Stomach (tissue), 4 donors: ENCODE measurements at regions not wholly inside any gene's neighbourhood (a gene's known extent, or its start where the extent isn't known, plus 50 kb on each side); places are given as distances from the start of the nearest gene placed in this dataset.

ENCODE experiments used
- CTCF ChIP-seq, 7 experiments: fragments of 450-650 bp in 4 of 7; fragments of 200-600 bp in 3 of 7; sonication (generic) in 3 of 7; IDR thresholded peaks; one replicate each; pipeline ENCODE4 v1.5.1; 2016 to 2019; ENCODE audit warnings: antibody characterized with exemption in 7 of 7, control low read depth in 2 of 7, mild to moderate bottlenecking in 1 of 7
- POLR2A ChIP-seq, 4 donors: fragments of 450-650 bp; IDR thresholded peaks; one replicate each; pipeline ENCODE4 v1.6.1; 2016; ENCODE audit warnings: antibody characterized with exemption in 4 of 4, control low read depth in 2 of 4, mild to moderate bottlenecking in 1 of 4, moderate library complexity in 1 of 4
- POLR2AphosphoS5 ChIP-seq, 3 donors: sonication (generic); formaldehyde crosslinking; IDR thresholded peaks; one replicate each; pipeline ENCODE4 v1.6.1; 2016; ENCODE audit warnings: antibody characterized with exemption in 3 of 3

GRCh38 chr12:114473018-114473417 lies 67.1 kb upstream of the TBX5 start:
- TF ChIP-seq POLR2A (IDR thresholded peaks at IDR 0.05), result no peak
- no peak for TF ChIP-seq POLR2AphosphoS5 (IDR thresholded peaks at IDR 0.05)
- no peak for TF ChIP-seq CTCF (IDR thresholded peaks at IDR 0.05)
